Activated T-helper 17 cell treated with anti-CD3 and anti-CD28 coated beads, Interleukin-2, amount 50 U/mL, for 72 hours (primary cell): ENCODE measurements at regions not wholly inside any gene's neighbourhood (a gene's known extent, or its start where the extent isn't known, plus 50 kb on each side); places are given as distances from the start of the nearest gene placed in this dataset.

Experiments
- ATAC-seq: fragments of 150-1000 bp; cut with Tn5 transposase; replicated peaks from 2 replicates; pipeline ENCODE4 v1.10.0; 2021; ENCODE audit warnings: mild to moderate bottlenecking, moderate library complexity
- H3K27ac Mint-ChIP-seq: one replicate; pipeline ENCODE4 v1.8.0; 2022; ENCODE audit warnings: mixed read lengths
- H3K27me3 Mint-ChIP-seq: one replicate; pipeline ENCODE4 v1.8.0; 2022; ENCODE audit warnings: mixed read lengths
- H3K36me3 Mint-ChIP-seq: one replicate; pipeline ENCODE4 v1.8.0; 2022; ENCODE audit warnings: low read depth, mild to moderate bottlenecking, mixed read lengths
- H3K4me1 Mint-ChIP-seq: one replicate; pipeline ENCODE4 v1.8.0; 2022; ENCODE audit warnings: mixed read lengths
- H3K4me3 Mint-ChIP-seq: one replicate; pipeline ENCODE4 v1.8.0; 2022; ENCODE audit warnings: mild to moderate bottlenecking, mixed read lengths
- H3K9me3 Mint-ChIP-seq: one replicate; pipeline ENCODE4 v1.8.0; 2022; ENCODE audit warnings: mixed read lengths

DNA sequence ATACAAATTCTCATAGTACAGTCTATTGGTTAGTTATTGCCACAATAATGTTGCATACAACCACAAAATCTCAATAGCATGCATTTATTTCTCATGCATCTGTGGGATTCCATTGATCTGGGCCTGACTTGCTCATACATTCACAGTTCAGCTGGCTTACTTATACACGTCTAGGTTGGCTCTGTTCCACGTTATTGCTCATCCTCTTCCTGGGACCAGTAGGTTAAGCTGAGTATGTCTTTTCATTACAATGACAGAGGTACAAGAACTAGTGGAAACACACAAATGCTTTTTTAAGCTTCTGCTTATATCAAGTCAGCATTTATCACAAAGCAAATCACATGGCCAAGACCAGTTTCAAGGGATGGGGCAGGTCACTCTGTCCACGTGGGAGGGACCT, 485.3 kb upstream of the BTBD3 start:
- Mint-ChIP-seq H3K36me3 (no peaks in the 10 kb centered on the region), H3K9me3 (peaks cover 10% of the 10 kb centered on the region), H3K4me1 (no peaks in the 10 kb centered on the region), H3K27me3 (no peaks in the 10 kb centered on the region), H3K4me3 (no peak overlapping the region), H3K27ac (no peak overlapping the region)
- no peak for ATAC-seq

DNA sequence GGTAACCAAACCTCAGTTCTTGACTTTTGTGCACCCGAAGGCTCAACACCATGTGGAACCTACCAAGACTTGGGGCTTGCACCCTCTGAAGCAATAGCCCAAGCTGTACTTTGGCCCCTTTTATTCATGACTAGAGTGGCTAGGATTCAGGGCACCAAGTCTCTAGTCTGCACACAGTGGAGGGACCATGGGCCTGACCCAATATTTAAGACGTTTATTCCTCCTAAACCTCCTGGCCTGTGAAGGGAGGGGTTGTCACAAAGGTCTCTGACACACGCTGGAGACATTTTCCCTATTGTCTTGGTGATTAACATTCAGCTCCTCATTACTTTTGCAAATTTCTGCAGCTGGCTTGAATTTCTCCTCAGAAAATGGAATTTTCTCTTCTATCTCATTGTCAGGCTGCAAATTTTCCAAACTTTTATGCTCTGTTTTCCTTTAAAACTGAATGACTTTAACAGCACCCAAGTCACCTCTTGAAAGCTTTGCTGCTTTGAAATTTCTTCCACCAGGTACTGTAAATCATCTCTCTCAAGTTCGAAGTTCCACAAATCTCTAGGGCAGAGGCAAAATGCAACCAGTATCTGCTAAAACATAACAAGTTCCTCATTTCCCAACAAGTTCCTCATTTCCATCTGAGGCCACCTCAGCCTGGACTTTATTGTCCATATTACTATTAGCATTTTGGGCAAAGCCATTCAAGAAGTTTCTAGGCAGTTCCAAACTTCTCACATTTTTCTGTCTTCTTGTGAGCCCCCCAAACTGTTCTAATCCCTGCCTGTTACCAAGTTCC, 481.4 kb upstream of the BTBD3 start:
- H3K27ac Mint-ChIP-seq: no peak overlapping the region
- peaks cover 10% of the 10 kb centered on the region for H3K9me3 Mint-ChIP-seq
- no peaks in the 10 kb centered on the region for H3K36me3 Mint-ChIP-seq
- no peak for ATAC-seq
- H3K4me3 Mint-ChIP-seq: no peak overlapping the region
- H3K27me3 Mint-ChIP-seq: no peaks in the 10 kb centered on the region
- H3K4me1 Mint-ChIP-seq: no peaks in the 10 kb centered on the region

GRCh38 chr20:11437090-11437489, 480.6 kb upstream of the BTBD3 start:
- no peaks in the 10 kb centered on the region for H3K36me3 Mint-ChIP-seq
- peaks cover 10% of the 10 kb centered on the region for H3K9me3 Mint-ChIP-seq
- no peak for ATAC-seq
- H3K27me3 Mint-ChIP-seq: no peaks in the 10 kb centered on the region
- H3K27ac Mint-ChIP-seq: no peak overlapping the region
- H3K4me1 Mint-ChIP-seq: no peaks in the 10 kb centered on the region
- H3K4me3 Mint-ChIP-seq: no peak overlapping the region

DNA sequence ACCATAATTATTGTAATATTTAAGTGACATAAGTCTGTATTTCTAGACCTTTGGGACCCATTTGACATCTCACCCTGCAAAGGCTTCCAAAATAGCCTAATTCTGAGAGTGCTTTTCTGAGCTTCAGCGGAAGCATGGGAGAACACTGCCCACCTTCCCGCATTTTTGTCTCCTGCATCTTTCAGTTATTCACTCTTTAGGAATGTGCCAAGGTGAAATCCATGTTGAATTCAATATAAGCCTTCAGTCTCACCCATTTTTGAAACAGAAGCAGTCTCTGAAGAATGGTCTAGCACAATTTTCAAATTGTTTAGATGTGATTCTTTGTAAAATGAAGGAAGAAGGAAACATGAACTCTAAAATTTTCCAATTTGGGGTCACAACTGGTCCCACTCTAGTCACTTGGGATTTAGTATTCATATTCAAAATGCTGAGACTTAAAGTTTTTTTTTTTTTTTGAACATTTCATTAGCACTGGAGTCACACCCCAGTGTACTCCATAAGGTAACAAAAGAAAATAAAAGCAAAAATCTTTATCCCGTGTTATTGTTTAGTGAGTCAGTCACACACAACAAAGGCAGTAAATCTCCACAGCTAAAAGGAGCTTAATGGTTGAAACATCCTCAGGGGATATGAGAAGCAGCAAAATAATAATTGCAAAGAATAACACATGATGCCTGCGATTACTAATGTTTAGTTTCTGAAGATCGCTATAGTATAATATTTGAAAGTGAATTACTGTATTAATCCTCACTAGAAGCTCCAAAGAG, 479.9 kb upstream of the BTBD3 start:
- no peaks in the 10 kb centered on the region for H3K27me3 Mint-ChIP-seq
- peaks cover 5% of the 10 kb centered on the region for H3K9me3 Mint-ChIP-seq
- no peak overlapping the region for H3K27ac Mint-ChIP-seq
- no peak for ATAC-seq
- no peaks in the 10 kb centered on the region for H3K4me1 Mint-ChIP-seq
- H3K4me3 Mint-ChIP-seq: no peak overlapping the region
- no peaks in the 10 kb centered on the region for H3K36me3 Mint-ChIP-seq

GRCh38 chr20:11438412-11438811, 479.3 kb upstream of the BTBD3 start:
- Mint-ChIP-seq H3K36me3 (no peaks in the 10 kb centered on the region), H3K27me3 (no peaks in the 10 kb centered on the region), H3K4me3 (no peak overlapping the region), H3K9me3 (peaks cover 5% of the 10 kb centered on the region), H3K4me1 (no peaks in the 10 kb centered on the region), H3K27ac (no peak overlapping the region)
- ATAC-seq: no peak

DNA sequence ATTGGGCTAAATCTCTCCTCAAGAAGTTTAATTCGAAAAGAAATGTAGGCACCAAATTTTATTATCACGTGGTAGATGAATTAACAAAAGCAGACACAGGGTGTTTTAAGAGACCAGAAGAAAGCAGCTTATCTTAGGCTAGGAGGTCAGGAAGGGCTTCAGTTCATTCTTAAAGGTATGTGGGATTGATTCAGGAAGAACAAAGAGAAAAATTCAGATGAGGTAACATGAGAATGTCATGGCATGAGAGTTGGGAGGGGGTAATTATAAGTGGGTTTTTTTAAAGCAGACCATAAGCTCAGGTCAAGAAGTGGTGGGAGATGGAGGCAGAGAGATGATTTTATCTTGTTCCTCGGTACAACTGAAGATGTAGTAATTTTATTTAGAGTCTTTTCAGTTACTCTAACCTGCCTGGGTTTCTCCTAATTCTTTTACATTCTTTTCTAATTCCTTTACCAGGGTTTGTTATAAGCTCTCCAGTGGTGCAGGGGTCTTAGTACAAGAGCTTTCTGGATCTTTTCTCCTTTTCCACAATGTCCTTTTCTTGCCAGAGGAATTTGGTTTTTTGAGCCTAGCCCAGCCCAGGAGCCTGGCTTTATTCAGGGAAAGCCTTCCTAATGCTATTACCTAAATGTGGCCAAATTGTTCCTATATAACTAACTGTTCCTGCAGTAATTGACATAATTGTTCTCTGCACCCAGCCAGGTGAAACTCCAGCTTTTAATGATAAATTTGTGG, 474.1 kb upstream of the BTBD3 start:
- H3K4me3 Mint-ChIP-seq: no peak overlapping the region
- no peaks in the 10 kb centered on the region for H3K36me3 Mint-ChIP-seq
- no peaks in the 10 kb centered on the region for H3K27me3 Mint-ChIP-seq
- no peak for ATAC-seq
- H3K27ac Mint-ChIP-seq: no peak overlapping the region
- H3K9me3 Mint-ChIP-seq: no peaks in the 10 kb centered on the region
- no peaks in the 10 kb centered on the region for H3K4me1 Mint-ChIP-seq

GRCh38 chr20:11445161-11445560, 472.5 kb upstream of the BTBD3 start:
- no peak for ATAC-seq
- Mint-ChIP-seq H3K27me3 (no peaks in the 10 kb centered on the region), H3K9me3 (peaks cover 3% of the 10 kb centered on the region), H3K4me3 (no peak overlapping the region), H3K27ac (no peak overlapping the region), H3K4me1 (no peaks in the 10 kb centered on the region), H3K36me3 (no peaks in the 10 kb centered on the region)

- ATAC-seq: no peak
- H3K4me3 Mint-ChIP-seq: no peak overlapping the region
- no peaks in the 10 kb centered on the region for H3K4me1 Mint-ChIP-seq
- H3K36me3 Mint-ChIP-seq: no peaks in the 10 kb centered on the region
- H3K9me3 Mint-ChIP-seq: peaks cover 3% of the 10 kb centered on the region
- H3K27me3 Mint-ChIP-seq: no peaks in the 10 kb centered on the region
- H3K27ac Mint-ChIP-seq: no peak overlapping the region
These were observed 471.8 kb upstream of the BTBD3 start for GRCh38 chr20:11445891-11446290.

DNA sequence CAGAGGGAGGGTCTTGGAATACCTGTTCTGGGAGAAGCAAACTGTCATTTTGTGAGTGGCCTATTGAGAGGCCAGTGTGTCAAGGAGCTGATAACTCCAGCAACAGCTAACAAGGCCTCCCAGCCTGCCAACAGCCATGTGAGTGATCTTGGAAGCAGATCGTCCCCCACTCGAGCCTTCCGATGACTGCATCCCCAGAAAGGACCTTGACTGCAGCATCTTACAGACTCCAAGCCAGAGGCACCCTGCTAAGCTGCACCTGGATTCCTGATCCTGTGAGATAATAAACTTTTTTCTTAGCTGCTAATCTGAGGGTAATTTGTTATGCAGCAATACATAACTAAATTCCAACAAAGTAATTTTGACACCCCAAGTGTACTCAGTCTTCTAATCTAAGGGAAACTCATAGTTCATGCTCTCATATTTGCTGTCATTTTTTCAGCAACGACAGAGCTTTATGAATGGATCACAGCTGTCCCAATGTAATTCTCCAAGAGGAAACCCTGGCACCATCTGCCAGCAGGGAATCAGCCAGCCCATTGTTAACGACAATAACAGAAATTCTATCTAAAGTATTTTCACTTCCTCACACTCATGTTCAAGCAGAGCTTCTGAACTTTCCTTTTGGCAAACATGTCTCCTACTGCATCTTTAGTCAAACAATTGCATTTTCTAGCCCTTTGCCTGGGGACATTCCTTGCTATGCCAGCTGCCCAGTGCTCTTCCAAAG, 470.2 kb upstream of the BTBD3 start:
- no peak for ATAC-seq
- peaks cover 5% of the 10 kb centered on the region for H3K9me3 Mint-ChIP-seq
- no peaks in the 10 kb centered on the region for H3K36me3 Mint-ChIP-seq
- no peak overlapping the region for H3K4me3 Mint-ChIP-seq
- H3K4me1 Mint-ChIP-seq: no peaks in the 10 kb centered on the region
- H3K27ac Mint-ChIP-seq: no peak overlapping the region
- H3K27me3 Mint-ChIP-seq: no peaks in the 10 kb centered on the region

DNA sequence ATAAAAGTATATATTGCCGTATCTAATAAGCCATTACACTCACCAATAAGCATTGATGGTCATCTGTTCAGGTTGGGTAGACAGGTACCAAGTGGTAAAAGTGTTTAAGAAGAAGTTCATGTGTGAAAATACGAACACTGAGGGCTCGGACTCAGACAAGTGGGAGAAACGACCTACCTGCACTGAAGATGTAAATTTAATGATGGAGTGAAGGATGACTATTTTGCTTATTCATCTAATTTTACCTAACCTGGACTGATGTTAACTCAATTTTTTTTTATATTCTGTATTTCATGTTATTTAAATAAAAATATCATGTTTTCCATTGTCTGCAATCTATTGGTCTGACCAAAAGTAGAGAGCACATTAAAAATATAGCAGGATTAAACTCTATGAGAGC, 469.1 kb upstream of the BTBD3 start:
- no peaks in the 10 kb centered on the region for H3K36me3 Mint-ChIP-seq
- peaks cover 10% of the 10 kb centered on the region for H3K9me3 Mint-ChIP-seq
- no peaks in the 10 kb centered on the region for H3K27me3 Mint-ChIP-seq
- no peaks in the 10 kb centered on the region for H3K4me1 Mint-ChIP-seq
- ATAC-seq: no peak
- no peak overlapping the region for H3K27ac Mint-ChIP-seq
- H3K4me3 Mint-ChIP-seq: no peak overlapping the region

DNA sequence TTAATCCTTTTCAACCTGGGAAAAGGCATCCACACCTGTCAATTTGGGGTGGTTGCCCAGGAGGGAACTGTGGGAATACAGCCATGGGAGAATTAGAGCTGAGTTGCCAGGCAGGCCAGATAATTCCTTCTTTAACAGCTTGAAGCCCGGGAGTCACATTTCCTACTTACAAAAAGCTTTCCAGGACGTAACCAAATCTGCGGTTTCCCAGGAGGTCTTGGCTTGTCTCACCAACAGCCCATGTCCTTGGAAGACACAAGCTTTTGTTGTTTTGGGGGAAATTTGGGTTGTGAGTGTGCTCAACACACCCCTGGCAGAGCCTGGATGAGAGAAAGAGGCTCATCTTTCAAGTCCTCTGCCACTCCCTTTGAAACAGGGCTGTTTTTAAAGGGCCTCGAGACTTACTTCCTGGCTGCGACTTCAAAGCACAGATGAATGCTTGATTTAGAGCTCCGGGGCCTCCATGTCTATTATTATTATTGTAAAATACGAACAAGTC, 465.9 kb upstream of the BTBD3 start:
- ATAC-seq: no peak

DNA sequence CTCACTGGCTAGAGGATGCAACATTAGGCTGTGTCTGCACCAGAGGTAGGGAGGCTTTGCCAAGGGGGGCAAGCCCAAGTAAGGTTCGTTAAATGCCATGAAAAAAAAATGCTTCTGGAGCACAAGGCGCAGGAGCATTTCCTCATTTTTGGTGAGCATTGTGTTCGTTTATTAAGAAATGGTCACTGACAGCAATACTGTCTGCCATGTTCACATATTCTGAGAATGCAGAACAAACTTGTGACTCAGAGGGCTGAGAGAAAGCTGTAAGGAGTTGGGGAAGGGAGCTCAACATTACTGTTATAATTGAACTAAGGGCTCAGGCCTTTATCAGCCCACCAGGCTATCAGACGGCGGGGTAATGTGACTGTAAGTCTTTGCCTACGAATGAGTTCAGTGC, 465.4 kb upstream of the BTBD3 start:
- no peak for ATAC-seq
- no peaks in the 10 kb centered on the region for H3K4me1 Mint-ChIP-seq
- H3K9me3 Mint-ChIP-seq: peaks cover 10% of the 10 kb centered on the region

More for the DNA sequence above, 465.9 kb upstream of the BTBD3 start:
- Mint-ChIP-seq H3K27me3 (no peaks in the 10 kb centered on the region), H3K4me1 (no peaks in the 10 kb centered on the region), H3K9me3 (peaks cover 10% of the 10 kb centered on the region), H3K4me3 (no peak overlapping the region), H3K27ac (no peak overlapping the region), H3K36me3 (no peaks in the 10 kb centered on the region)

DNA sequence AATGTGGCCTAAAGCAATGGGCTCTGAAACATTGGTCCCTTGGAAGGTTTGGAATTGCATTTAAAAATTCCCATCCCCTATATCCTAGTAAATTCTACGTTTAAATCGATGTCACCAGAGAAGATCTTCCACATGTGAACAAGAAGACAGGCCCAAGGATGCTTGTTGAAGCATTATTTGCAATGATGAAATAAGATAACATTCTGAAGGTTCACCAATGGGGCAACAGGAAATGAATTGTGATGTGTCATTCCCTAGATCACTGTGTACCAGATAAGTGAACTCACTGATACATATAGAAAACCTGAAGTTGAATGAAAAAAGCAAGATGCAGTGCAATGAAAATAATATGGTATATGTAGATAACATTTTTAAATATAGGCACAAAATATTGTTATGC, 464.3 kb upstream of the BTBD3 start:
- Mint-ChIP-seq H3K4me3 (no peak overlapping the region), H3K27me3 (no peaks in the 10 kb centered on the region), H3K4me1 (no peaks in the 10 kb centered on the region), H3K36me3 (no peaks in the 10 kb centered on the region), H3K27ac (no peak overlapping the region), H3K9me3 (peaks cover 10% of the 10 kb centered on the region)
- no peak for ATAC-seq

More for the DNA sequence above, 465.4 kb upstream of the BTBD3 start:
- no peaks in the 10 kb centered on the region for H3K27me3 Mint-ChIP-seq
- no peak overlapping the region for H3K4me3 Mint-ChIP-seq
- no peak overlapping the region for H3K27ac Mint-ChIP-seq
- H3K36me3 Mint-ChIP-seq: no peaks in the 10 kb centered on the region
